ENCODE measurements at regions not wholly inside any gene's neighbourhood (a gene's known extent, or its start where the extent isn't known, plus 50 kb on each side); places are given as distances from the start of the nearest gene placed in this dataset.

DNA sequence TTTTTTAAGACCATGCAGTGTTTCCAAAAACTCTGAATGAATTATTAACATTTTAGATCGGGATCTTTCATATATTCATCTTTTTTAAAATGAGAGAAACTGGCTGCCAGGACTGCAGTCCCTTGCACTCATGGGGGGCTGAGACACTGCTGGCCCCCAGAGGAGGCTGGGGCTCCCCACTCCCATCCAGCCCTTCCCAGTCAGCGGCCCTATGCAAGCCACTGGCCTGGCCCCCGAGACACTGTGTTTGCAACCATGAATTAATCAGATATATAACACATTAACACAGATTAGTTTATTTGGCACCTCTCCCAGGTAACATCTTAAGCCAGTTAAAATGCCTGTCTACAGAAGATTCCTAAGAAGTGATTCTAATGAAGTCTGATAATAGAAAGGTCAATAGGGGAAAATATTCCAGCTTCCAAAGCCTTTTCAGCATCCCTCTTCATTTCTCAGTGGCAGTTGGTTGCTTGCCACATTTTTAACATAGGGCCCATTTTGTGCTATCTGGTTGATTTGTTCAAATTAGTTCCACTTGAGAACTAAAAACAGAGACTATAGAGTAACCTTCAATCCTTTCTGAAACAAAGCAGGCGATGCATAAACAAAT is 184.4 kb upstream of the FBXL4 start:
- ChIA-PET CTCF (interaction anchor here (1.3 kb wide), 1 partner anchor 110 kb away, joined by 3 read pairs; no protein-coding TSS in a partner anchor), RAD21 (ENCODE audit: low non-redundant PET in 1 of 2, low total read pairs in 2 of 2, uncharacterized antibody in 2 of 2, unreplicated experiment in 2 of 2) (no interaction called here)

More for the DNA sequence above, 184.4 kb upstream of the FBXL4 start:
- no peak for DNase-seq (ENCODE audit: low read depth, low spot score)
- H2AFZ ChIP-seq (ENCODE audit: low read depth, low read length, poor library complexity, severe bottlenecking) = no peak overlapping the region
- no peak overlapping the region for H3K4me3 ChIP-seq (replicated peaks in 1 of 2; ENCODE audit: low read depth in 1 of 2, low read length in 2 of 2)
- no TSS peak for BruUV-seq (replicated peaks)
- ATAC-seq = no peak
- intact Hi-C loops (cut with micrococcal nuclease) = no loop called here
- no peaks in the 10 kb centered on the region for H3K9me2 ChIP-seq (ENCODE audit: insufficient read depth)
- no peak for TF ChIP-seq POLR2AphosphoS5 (IDR thresholded peaks at IDR 0.05; ENCODE audit: low read depth, low read length)
- TF ChIP-seq, protein P1, sequence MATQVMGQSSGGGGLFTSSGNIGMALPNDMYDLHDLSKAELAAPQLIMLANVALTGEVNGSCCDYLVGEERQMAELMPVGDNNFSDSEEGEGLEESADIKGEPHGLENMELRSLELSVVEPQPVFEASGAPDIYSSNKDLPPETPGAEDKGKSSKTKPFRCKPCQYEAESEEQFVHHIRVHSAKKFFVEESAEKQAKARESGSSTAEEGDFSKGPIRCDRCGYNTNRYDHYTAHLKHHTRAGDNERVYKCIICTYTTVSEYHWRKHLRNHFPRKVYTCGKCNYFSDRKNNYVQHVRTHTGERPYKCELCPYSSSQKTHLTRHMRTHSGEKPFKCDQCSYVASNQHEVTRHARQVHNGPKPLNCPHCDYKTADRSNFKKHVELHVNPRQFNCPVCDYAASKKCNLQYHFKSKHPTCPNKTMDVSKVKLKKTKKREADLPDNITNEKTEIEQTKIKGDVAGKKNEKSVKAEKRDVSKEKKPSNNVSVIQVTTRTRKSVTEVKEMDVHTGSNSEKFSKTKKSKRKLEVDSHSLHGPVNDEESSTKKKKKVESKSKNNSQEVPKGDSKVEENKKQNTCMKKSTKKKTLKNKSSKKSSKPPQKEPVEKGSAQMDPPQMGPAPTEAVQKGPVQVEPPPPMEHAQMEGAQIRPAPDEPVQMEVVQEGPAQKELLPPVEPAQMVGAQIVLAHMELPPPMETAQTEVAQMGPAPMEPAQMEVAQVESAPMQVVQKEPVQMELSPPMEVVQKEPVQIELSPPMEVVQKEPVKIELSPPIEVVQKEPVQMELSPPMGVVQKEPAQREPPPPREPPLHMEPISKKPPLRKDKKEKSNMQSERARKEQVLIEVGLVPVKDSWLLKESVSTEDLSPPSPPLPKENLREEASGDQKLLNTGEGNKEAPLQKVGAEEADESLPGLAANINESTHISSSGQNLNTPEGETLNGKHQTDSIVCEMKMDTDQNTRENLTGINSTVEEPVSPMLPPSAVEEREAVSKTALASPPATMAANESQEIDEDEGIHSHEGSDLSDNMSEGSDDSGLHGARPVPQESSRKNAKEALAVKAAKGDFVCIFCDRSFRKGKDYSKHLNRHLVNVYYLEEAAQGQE (IDR thresholded peaks at IDR 0.05; ENCODE audit: low read depth) = no peak
- no peak for TF ChIP-seq ZFX (IDR thresholded peaks at IDR 0.05)
- no peak for TF ChIP-seq MAX (IDR thresholded peaks at IDR 0.05)
- no peaks in the 10 kb centered on the region for H4K20me1 ChIP-seq (ENCODE audit: insufficient read depth)
- no peak overlapping the region for H3K27ac ChIP-seq (ENCODE audit: low read depth, low read length)
- H3K27me3 ChIP-seq (ENCODE audit: insufficient read depth, low read length) = no peaks in the 10 kb centered on the region; the same call in 1 of the 2 replicates
- no peaks in the 10 kb centered on the region for H3K4me1 ChIP-seq (ENCODE audit: control insufficient read depth in 1 of 2, insufficient read depth in 2 of 2, low read length in 2 of 2)
- no peak overlapping the region for H3K4me2 ChIP-seq (ENCODE audit: low read length)
- H3K79me2 ChIP-seq (ENCODE audit: insufficient read depth, low read length) = no peaks in the 10 kb centered on the region
- H3K9ac ChIP-seq (ENCODE audit: low read length) = no peak overlapping the region
- no peaks in the 10 kb centered on the region for H3K9me3 ChIP-seq (ENCODE audit: control insufficient read depth in 1 of 2, insufficient read depth in 1 of 2, low read depth in 1 of 2, low read length in 2 of 2)
- POLR2A ChIA-PET = no interaction called here
- no peaks in the 10 kb centered on the region for H3K36me3 ChIP-seq (ENCODE audit: control insufficient read depth in 1 of 2, insufficient read depth in 2 of 2, low read length in 2 of 2)

Measured in HCT116 (cell line).